Lower leg skin (tissue), 4 donors: ENCODE measurements at regions not wholly inside any gene's neighbourhood (a gene's known extent, or its start where the extent isn't known, plus 50 kb on each side); places are given as distances from the start of the nearest gene placed in this dataset.
A peak's percentile ranks its signal among the peaks of the same experiment; 100 is the strongest.

Experiments used
- DNase-seq, 2 donors: peaks; one replicate each; pipeline ENCODE4 v3.0.0-alpha.2; 2019; ENCODE audit warnings: low spot score in 2 of 2
- H3K4me3 ChIP-seq: fragments of 200-600 bp; sonication (generic); 2 replicates; pipeline ENCODE4 v1.5.1; 2017; ENCODE audit warnings: mild to moderate bottlenecking, low read depth; ENCODE audit not compliant: poor library complexity, severe bottlenecking
- POLR2A ChIP-seq, 2 donors: fragments of 450-650 bp; IDR thresholded peaks; one replicate each; pipeline ENCODE4 v1.6.1; 2016 to 2017; ENCODE audit warnings: antibody characterized with exemption in 2 of 2, mild to moderate bottlenecking in 1 of 2, moderate library complexity in 1 of 2
- WGBS, 2 donors: methylation state at CpG; one replicate each; pipeline ENCODE4 v1.1.5; 2018; 5-methylcytosine and 5-hydroxymethylcytosine counted together
- intact Hi-C: fragments of 100-400 bp; cut with DNase I; formaldehyde crosslinking; loops from one replicate; pipeline ENCODE4 v1.15.0; 2023; ENCODE audit warnings: low total_unique reads
- TF ChIP-seq, protein P1 (sequence below), 3 donors: fragments of 450-650 bp; IDR thresholded peaks; one replicate each; pipeline ENCODE4 v1.5.1; 2016; ENCODE audit warnings: antibody characterized with exemption in 3 of 3, mild to moderate bottlenecking in 3 of 3, moderate library complexity in 2 of 3

DNA sequence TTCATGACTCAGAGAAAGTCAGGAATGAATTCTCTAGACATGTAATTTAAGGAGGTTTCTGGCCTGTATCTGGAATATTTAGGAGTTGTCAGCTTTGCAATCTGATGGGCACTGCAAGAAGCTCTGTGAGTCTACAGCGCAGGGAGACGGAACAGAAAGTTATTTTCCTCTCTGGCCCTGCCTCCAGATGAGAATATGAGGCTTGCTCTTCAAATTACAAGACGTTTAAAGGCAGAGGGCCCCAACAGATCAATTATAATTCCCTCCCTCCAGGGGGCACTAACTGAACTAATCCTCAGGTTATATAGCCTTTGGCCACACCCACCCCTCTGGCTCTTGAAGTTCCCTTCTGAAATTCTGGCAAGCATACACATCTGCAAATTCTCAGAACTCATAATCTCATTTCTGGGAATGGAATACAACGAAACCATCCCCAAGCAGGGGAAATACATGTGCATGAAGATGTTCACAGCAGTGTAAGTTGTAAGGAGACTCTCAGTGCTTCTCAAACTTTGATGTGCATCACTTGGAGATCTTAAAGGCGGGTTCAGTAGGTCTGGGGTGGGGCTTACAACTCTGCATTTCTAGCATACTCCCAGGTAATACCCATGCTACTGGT lies 307.6 kb downstream of the CWC27 start:
- no peak for TF ChIP-seq POLR2A (IDR thresholded peaks at IDR 0.05)
- TF ChIP-seq, protein P1, sequence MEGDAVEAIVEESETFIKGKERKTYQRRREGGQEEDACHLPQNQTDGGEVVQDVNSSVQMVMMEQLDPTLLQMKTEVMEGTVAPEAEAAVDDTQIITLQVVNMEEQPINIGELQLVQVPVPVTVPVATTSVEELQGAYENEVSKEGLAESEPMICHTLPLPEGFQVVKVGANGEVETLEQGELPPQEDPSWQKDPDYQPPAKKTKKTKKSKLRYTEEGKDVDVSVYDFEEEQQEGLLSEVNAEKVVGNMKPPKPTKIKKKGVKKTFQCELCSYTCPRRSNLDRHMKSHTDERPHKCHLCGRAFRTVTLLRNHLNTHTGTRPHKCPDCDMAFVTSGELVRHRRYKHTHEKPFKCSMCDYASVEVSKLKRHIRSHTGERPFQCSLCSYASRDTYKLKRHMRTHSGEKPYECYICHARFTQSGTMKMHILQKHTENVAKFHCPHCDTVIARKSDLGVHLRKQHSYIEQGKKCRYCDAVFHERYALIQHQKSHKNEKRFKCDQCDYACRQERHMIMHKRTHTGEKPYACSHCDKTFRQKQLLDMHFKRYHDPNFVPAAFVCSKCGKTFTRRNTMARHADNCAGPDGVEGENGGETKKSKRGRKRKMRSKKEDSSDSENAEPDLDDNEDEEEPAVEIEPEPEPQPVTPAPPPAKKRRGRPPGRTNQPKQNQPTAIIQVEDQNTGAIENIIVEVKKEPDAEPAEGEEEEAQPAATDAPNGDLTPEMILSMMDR (IDR thresholded peaks at IDR 0.05), result no peak
- peak in 1 of 2 donors; percentile 19 for DNase-seq
- intact Hi-C loops, result no loop called here
- no peak overlapping the region for H3K4me3 ChIP-seq
- 44 to 48% methylated on average over 5 of the region's 5 CpGs for WGBS, 2 donors

DNA sequence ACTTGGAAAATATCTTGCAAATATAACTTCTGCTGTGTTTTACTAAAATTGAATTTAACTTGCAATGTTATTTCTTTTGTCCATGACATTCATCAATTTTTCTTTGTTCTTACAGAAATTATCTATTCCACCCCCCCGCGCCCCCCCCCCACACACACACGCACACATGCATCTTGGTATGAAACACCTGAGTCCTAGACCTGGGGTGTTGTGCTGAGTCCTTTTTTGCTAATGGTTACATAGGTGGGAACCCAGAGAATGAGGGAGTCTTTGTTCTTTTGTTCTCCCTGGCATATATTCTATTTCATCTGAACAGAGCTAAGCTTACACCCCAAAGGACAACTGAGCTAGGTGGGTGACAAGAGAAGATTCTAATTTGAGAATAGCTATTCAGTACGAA lies 308.9 kb downstream of the CWC27 start:
- TF ChIP-seq, protein P1 (IDR thresholded peaks at IDR 0.05), result no peak
- TF ChIP-seq POLR2A (IDR thresholded peaks at IDR 0.05), result no peak
- intact Hi-C loops, result no loop called here
- no peak overlapping the region for H3K4me3 ChIP-seq
- WGBS, 2 donors, result 87 to 88% methylated on average over 4 of the region's 4 CpGs
- DNase-seq, result no peak

DNA sequence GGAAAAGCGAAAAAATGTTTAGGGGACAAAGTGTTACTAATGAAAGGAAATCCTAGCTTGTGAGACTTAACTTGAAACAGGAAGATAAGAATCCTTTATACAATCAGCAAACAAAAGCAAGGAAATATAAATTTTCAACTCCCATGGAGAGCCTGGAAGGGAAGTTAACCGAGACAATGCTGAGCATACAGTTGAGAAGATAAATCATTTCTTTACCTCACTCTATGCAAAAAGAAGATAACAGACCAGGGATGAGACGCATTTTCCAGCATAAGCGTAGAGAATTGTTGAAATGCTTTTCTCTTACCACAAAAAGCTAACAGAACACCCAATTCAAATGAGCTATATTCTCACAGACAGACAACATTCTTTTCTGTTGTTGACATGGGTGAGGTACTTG lies 309.6 kb downstream of the CWC27 start:
- TF ChIP-seq POLR2A (IDR thresholded peaks at IDR 0.05), result no peak
- TF ChIP-seq, protein P1 (IDR thresholded peaks at IDR 0.05), result no peak
- intact Hi-C loops, result no loop called here
- DNase-seq, result no peak
- H3K4me3 ChIP-seq, result no peak overlapping the region
- 81 to 89% methylated on average over 4 of the region's 4 CpGs for WGBS, 2 donors

DNA sequence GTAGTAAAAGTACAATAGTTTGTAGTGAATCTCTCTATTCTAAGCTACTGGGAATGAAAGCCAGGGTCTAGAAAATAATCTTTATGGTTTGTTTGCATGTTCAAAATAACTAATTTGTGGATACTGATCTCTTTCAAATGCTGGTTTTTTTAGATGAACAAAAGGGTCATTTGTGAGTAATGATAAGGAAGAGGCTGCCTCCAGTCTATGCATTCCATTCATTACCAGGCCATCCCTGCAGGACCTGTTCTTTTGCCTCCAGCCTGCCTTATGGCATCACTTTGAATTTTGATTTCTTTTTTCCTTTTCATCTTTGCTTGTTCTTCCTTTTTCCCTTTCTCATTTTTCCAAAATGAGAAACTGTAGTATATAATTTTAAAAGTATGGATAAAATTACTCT lies 312.3 kb downstream of the CWC27 start:
- DNase-seq, result no peak
- no peak for TF ChIP-seq POLR2A (IDR thresholded peaks at IDR 0.05)
- TF ChIP-seq, protein P1 (IDR thresholded peaks at IDR 0.05), result no peak
- H3K4me3 ChIP-seq, result no peak overlapping the region
- intact Hi-C loops, result no loop called here

DNA sequence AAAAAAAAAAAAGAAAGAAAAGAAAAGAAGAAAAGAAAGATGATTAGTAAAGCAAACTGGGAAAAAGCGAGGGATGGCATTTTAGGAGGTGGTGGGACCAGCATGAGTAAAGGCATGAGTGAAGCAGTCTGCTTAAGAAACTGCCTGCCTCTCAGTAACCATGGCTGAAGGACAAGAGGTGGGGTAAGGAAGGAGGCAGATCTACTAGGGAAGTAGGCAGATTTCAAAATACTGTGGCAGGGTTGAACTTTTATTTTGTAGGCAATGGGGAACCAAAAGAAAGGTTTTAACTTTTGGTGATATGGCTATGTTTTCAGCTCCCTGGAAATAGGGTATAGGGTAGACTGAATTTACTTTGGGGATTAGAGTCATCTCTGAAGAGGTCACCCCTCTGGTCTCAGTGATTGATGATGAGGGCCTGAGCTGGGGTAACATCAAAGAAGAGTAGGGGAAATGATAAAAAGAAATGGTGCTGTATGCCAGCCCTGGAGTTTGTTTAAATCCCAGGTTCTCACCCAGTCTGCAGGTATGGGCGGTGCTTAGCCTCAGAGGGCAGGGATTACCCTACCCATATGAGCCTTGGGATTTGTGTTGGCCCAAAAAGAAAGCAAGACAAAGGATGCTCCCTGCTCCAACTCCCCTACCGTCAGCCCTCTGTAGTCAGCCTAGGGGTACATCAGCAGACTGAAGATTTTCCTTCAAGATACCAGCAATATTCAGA lies 316.2 kb downstream of the CWC27 start:
- no peak for DNase-seq
- 79 to 88% methylated on average over 3 of the region's 3 CpGs for WGBS, 2 donors
- intact Hi-C loops, result no loop called here
- TF ChIP-seq POLR2A (IDR thresholded peaks at IDR 0.05), result no peak
- H3K4me3 ChIP-seq, result no peak overlapping the region

DNA sequence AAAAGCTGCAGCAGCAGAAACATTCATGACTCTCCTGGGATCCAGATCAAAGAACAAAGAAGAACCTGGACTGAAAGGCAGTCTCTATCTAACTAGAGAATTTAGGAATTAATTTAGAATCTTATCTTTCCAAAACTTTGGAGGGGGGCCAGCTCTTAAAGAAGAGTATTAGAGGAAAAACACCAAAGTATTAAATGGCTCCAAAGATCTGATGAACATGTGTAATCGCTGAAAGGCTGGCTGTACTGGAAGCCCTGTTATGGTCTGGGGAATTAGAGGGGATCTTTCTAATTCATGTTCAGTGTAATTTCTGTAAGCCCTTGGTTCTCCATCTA lies 316.8 kb downstream of the CWC27 start:
- 71 to 72% methylated on average over 1 of the region's 1 CpG for WGBS, 2 donors
- no peak for TF ChIP-seq POLR2A (IDR thresholded peaks at IDR 0.05)
- TF ChIP-seq, protein P1 (IDR thresholded peaks at IDR 0.05), result no peak
- no peak for DNase-seq
- H3K4me3 ChIP-seq, result no peak overlapping the region
- intact Hi-C loops, result no loop called here
